Cardiac fibroblast (primary cell): ENCODE measurements at regions not wholly inside any gene's neighbourhood (a gene's known extent, or its start where the extent isn't known, plus 50 kb on each side); places are given as distances from the start of the nearest gene placed in this dataset.

Experiments
- DNase-seq, 2 donors: peaks; one replicate each; pipeline versions ENCODE4 v3.0.0 to v3.0.0-alpha.2; 2010; ENCODE audit warnings: low read depth in 2 of 2
- H3K4me3 ChIP-seq, 2 donors: replicated peaks in 1 of 2; 1 replicate in 1 of 2; 2 replicates in 1 of 2; pipeline ENCODE4 v1.5.1; 2011; ENCODE audit warnings: low read depth in 2 of 2, low read length in 2 of 2, mild to moderate bottlenecking in 2 of 2, moderate library complexity in 1 of 2
- TF ChIP-seq, protein P1 (sequence below): IDR thresholded peaks from one replicate; pipeline ENCODE4 v1.5.1; 2011; ENCODE audit warnings: low read depth, mild to moderate bottlenecking, low read length, inconsistent platforms

DNA sequence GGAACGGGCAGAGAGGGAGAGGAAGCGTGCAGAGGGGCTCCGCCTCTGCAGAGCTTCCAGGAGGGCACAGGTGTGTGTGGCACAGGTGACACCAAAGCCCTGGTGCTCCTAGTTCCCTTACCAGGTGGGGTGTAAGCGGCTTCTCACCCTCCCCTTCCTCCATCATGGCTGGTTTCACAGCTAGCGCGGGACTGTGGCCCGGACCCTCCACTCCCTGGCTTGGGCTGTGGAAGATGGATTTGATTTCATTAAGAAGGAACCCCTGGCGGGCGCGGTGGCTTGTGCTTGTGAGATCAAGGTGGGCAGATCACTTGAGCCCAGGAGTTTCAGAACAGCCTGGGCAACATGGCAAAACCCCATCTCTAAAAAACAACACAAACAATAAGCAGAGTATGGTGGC is 241.2 kb upstream of the GSE1 start:
- TF ChIP-seq, protein P1, sequence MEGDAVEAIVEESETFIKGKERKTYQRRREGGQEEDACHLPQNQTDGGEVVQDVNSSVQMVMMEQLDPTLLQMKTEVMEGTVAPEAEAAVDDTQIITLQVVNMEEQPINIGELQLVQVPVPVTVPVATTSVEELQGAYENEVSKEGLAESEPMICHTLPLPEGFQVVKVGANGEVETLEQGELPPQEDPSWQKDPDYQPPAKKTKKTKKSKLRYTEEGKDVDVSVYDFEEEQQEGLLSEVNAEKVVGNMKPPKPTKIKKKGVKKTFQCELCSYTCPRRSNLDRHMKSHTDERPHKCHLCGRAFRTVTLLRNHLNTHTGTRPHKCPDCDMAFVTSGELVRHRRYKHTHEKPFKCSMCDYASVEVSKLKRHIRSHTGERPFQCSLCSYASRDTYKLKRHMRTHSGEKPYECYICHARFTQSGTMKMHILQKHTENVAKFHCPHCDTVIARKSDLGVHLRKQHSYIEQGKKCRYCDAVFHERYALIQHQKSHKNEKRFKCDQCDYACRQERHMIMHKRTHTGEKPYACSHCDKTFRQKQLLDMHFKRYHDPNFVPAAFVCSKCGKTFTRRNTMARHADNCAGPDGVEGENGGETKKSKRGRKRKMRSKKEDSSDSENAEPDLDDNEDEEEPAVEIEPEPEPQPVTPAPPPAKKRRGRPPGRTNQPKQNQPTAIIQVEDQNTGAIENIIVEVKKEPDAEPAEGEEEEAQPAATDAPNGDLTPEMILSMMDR = no peak
- DNase-seq = no peak
- no peak overlapping the region for H3K4me3 ChIP-seq

DNA sequence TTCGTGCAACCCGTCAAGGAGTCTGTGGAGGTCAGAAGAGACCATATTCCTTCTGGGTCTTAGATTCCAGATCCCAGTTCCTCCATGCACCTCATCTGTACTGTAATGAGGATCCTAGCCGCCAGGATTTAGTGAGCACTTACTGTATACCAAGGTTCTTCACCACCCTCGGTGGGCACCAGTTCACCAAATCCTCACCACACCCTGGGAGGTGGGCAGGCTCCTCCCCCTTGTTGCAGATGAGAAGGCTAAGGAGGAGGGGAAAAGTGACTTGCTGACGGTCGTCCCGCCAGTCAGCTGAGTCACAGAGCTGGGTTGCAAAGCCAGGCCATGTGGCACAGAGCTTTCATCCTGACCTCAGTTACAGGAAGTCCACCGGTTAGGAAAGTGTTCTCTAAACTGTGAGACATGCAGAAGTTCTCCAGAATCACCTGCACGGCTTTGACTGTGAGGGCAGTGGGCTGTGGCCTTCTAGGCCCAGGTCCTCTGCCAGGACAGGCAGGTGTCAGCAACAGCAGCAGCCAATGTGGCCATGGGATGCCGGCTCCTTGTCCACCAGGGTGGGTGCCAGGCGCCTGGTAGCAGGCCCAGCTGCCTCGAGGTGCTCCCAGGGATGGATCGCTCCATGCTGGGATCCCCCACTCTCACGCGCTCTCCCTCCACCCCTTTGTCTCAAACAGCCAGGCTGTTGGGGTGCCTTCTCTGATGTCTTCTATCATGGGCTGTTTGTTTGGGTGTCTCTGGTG is 240.3 kb upstream of the GSE1 start:
- TF ChIP-seq, protein P1 = no peak
- no peak overlapping the region for H3K4me3 ChIP-seq
- peak; percentile 63 to 78 for DNase-seq

DNA sequence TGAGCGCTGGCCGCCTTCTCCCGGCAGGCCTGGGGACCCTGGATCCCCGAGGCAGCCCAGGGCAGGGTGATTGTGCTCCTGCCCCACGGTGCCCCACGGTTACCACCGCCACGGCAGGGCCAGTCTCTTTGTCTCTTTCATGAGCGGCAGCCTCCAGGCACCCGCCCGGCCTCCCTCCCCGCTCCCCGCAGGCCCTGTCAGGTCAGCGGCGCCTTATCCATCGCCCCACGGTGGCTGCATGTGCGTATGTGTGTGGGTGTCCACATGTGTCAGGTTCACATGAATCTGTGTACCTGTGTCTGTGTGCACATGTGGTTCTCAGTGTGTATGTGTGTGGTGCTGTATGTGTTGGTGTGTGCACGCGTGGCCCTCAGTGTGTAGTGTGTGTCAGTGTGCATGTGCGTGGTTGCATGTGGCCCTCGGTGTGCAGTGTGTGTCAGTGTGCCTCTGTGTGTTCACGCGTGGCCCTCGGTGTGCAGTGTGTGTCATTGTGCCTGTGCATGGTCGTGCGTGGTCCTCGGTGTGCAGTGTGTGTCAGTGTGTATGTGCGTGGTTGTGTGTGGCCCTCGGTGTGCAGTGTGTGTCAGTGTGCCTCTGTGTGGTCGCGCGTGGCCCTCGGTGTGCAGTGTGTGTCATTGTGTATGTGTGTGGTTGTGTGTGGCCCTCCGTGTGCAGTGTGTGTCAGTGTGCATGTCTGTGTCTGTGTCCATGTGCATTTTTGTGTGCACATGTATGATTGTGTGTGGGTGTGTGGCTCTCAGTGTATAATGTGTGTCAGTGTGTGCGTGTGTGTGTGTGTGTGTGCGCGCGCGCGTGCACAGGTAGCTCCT is 239.2 kb upstream of the GSE1 start:
- TF ChIP-seq, protein P1 = no peak
- no peak overlapping the region for H3K4me3 ChIP-seq
- no peak for DNase-seq

DNA sequence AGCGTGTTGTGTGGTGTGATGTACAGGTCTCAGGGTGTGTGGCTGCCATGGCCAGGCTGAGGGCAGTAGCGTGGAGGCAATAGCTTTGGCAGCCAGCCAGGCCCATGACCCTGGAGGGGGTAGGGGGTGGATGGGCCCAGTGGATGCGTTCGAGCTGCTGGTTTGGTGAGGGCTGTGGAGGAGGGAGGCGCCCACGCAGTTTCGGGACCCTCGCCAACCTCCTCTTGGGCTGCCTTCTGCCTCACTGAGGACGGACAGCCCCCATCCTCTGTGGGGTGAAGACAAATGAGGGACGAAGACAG is 238.6 kb upstream of the GSE1 start:
- H3K4me3 ChIP-seq = no peak overlapping the region
- TF ChIP-seq, protein P1 = no peak
- no peak for DNase-seq

DNA sequence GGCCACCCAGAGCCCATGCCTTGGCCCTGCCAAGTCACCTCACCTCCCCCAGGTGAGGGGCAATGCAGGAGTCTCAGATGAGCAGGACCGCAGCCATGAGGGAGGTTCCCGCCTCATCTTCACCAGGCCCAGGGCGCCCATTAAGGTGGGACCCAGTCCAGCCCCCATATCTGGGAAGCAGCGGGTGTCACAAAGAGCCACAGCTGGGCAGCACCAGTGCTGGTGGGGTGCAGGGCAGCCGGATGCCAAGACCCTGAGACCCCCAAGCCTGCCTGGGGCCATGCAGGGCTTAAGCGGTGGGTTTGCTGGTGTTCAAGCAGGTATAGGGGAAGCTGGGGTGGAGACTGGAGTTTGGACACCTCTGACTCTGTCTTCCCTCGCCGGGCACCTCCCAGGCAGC is 237.8 kb upstream of the GSE1 start:
- DNase-seq = no peak
- TF ChIP-seq, protein P1 = no peak
- H3K4me3 ChIP-seq = no peak overlapping the region

DNA sequence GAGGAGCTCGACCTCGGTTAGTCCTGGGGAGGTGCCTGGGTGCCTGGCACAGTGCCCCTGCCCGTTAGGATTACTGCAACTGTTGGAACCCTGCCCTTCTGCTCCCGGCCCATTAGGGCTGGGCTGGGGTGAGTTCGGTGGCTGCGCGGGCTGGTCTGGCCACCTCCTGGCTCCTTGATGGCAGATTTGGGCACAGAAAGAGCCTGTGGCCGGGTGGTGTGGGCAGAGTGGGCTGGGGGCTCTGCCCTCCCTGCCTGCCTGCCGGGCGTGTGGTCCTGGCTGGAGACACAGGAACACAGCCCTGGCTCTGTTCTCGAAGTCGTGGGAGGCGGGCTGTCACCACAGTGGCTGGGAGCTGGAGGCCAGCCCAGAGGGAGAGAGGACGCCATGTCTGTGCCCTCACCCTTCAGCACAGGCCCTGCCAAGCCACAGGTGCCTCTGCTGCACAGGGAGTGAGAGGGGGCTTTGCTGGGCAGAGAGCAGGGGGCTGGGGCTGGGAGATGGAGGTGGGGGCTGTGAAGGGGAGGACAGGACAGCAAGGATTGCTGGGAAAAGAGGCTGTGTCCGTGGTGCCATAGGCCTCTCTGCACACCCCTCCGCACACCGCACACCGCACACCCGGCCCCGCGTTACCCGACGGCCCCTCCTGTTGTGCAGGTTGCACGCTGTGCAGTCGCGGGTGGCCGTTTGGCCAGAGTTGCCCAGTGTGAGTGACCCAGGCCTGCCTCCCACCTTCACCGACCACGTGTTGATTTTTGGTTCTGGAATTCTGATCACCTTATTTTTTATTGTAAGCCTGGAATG is 236.6 kb upstream of the GSE1 start:
- H3K4me3 ChIP-seq = no peak overlapping the region
- DNase-seq = no peak
- TF ChIP-seq, protein P1 = no peak
